ENCODE measurements at regions not wholly inside any gene's neighbourhood (a gene's known extent, or its start where the extent isn't known, plus 50 kb on each side); places are given as distances from the start of the nearest gene placed in this dataset.
"Not testable (repeated sequence)": the region's sequence is repeated elsewhere in the genome, so short reads cannot be mapped to it uniquely, and the experiment has no call there.

DNA sequence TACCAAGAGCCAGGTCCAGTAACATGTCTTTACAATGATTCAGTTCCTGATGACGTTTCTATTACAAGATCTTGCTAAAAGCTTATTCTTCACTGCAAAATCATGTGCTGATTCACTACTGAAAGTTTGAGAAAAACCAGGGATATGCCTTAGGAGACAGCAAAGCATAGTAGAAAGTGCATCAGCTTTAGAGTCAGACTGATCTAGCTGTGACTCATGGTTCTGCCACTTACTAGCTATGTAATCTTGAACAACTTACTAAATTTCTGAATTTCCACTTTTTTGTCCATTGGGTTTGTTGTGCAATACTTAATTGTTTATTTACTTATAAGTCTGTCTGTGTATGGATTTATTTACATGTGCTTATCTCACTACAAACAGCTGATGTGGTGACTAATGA is 198.5 kb upstream of the RSPO3 start:
- no peak for DNase-seq

GRCh38 chr6:126923807-126924206 is 194.7 kb upstream of the RSPO3 start:
- peak in 1 of 2 experiments; percentile 14 for DNase-seq

- no peak for DNase-seq
Observed at GRCh38 chr6:126926926-126927325, 191.5 kb upstream of the RSPO3 start.

GRCh38 chr6:126927841-126928240 is 190.6 kb upstream of the RSPO3 start:
- DNase-seq: no peak

DNA sequence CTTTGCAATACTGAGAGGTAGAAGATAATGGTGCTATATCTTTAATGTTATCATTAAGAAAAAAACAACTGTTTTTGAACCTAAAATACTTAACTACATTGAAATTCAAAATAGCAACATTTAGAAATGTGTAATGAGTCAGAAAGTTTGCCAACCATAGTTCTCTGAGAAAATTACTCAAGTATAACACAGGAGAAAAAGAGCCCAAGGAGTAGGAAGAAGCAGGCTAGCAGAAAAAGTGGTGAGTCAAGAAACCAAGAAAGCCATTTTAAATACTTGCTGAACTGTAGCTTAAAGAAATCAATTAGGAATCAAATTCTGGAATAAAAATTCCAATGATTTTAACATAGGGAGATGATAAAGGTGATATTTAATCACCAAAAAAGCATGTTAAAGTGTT is 181.0 kb upstream of the RSPO3 start:
- DNase-seq: no peak

GRCh38 chr6:126939784-126940183 is 178.7 kb upstream of the RSPO3 start:
- DNase-seq: no peak

- DNase-seq: no peak
Observed at GRCh38 chr6:126941751-126942150, 176.7 kb upstream of the RSPO3 start.

DNA sequence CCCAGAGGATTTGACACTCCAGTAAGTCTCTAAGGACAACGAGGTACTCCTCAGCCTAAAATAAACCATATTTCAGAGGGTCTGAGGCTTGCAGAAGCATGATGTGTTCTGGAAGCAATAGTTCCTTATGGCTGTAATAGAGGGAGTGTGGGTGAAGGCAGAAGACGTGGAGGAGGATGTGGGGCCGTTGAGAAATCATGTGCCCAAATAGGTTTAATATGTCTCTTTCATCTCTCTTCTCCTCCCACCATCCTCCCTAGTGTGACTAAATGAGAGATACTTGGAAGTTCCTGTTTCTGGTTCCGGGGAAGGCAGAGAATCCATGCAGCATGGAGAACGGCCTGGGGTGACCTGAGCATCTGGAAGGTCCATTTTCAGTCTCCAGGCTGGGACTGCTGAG is 174.0 kb upstream of the RSPO3 start:
- DNase-seq: no peak

DNA sequence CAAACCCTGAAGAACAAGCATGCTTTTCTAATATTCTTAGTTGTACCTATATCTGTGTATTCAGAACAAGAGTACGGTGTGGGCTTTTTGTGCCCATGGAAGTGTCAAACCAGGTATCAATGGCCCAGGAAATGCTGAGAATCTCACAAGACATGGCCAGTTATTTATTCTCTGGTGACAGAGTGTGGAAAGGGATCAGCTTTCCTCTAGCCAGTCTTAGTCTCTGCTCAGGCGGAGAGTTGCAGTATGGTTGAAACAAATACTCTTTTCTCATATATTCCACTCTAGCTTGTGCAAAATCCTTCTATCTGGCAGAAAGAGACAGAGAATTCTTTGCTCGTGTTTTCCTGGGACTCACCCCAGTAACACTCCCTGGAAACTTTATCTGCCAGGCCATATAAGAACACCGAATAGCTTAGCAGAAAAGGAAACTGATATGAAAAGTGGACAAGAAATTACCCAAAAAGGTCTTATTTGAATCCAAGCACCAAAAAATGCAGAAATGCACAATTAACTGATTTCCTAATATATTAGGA is 173.3 kb upstream of the RSPO3 start:
- DNase-seq: no peak

GRCh38 chr6:126945812-126946360 is 172.6 kb upstream of the RSPO3 start:
- no peak for DNase-seq

GRCh38 chr6:126947070-126947469 is 171.4 kb upstream of the RSPO3 start:
- DNase-seq: no peak

DNA sequence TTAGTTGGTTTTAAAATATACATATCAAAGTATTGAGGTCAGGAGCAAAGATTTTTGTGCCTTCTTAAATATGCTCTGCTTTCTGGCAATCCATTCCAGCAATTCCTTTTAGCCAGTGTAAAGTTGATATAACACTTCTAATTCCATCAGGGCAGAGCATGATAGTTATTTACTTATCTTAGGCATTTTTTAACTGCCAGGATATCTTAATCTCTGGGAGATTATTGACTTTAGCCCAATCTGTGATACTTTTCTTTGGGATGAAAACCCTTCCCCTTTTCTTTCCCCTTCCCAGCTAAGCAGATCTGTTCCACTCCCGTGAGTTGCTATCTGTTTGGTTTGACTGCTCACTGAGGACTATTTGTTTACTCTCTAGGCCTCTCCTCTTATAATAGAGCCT is 168.7 kb upstream of the RSPO3 start:
- no peak for DNase-seq

- DNase-seq: no peak
Observed at GRCh38 chr6:126955621-126956020, 162.8 kb upstream of the RSPO3 start.

DNA sequence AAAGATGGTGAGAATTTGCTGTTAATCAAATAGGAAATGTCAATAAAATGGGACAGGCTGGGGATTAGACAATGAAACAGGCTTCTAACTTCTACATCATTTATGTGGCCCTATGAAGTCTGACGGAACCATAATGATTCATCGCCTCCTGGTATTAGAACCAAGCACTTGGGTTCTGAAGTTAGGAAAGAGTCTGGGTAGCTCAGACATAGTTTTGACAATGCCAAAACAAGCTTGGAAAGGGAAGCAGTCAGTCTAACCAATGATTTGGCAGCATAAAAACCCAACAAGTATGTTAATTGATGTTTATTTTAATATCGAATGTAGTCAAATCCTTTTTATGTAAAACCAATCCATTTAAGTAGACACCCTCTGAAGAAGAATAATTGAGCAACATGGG is 160.8 kb upstream of the RSPO3 start:
- DNase-seq: no peak

DNA sequence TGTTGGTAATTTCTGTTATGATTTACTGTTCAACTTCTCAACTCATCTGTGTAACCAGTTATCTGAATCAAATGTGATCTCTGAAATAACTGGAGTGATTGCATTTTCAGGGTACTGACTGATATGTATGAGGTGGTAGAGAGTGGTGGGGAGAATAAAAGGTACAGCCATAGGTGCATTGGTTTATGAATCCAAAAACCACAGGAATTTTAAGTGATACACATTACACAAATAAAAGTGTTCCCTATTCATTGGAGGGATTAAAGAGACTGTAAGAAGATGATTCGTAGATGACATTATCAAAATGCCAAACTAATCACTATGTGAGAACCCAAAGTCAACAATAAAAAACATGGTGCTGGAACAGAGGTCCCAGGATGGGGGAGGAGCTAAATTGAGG is 158.7 kb upstream of the RSPO3 start:
- no peak for DNase-seq

DNA sequence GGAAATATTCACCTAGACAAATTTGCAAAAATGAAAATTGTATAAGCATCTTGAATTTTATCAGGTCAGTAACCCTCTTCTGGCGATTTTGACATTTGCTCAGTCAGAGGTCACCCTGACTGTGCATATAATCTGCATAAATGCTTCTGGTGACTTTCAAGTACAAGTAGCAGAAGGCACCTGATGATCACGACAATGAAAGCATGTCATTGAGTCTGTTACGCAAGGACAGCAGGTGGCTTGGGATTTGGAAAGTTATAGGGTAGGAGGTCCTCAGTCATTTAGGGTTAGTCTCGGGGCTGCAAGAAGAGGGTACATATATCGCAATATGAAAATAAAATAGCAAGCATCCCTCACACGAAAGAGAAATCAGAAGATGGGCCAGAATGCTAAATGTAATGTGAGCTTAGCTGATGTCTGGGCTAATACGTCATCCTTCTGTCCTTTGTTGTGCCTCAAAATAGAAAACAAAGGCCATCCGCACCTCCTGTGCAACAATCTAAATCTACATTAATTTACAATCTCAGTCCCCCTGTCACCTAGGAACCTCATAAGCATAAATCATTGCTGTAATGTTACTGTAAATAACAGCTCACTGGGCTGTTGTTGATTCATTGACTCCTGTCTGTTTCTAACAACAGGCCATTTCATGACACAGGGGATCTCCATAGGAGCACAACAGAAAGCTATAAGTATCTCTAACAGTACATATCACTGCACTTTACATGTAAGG is 155.2 kb upstream of the RSPO3 start:
- DNase-seq: no peak

DNA sequence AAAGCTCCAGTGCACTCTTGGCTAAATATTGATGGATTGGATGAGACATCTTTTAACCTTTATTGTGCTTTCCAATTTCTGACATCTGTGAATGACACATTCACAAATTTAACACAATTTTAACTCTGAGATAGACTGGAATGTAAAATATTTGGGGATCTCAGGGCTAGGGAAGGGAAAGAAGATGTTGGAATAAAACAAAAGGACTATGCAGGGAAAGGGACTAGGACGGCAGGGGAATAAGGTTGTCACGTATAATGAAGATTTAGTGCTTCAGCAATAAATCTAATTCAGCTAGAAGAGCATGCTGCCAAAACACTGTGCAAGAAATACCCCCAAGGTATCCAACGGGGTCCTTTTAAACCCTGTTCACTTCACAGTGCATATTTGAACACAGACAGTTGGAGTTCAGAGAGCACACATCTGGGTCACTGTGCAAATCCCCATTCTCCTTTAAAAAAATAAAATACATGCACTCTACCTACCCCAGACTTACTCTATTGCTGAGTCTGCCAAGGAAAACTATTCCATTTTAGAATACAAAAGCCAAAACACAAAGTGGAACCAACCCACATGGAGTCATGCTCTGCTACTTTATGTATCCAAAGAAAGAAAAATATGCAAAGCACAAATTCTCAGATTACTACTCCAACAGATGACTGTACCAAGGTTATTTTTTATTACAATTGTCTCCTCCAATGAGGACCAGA is 151.0 kb upstream of the RSPO3 start:
- DNase-seq: no peak

GRCh38 chr6:126976253-126976797 is 142.1 kb upstream of the RSPO3 start:
- no peak for DNase-seq

DNA sequence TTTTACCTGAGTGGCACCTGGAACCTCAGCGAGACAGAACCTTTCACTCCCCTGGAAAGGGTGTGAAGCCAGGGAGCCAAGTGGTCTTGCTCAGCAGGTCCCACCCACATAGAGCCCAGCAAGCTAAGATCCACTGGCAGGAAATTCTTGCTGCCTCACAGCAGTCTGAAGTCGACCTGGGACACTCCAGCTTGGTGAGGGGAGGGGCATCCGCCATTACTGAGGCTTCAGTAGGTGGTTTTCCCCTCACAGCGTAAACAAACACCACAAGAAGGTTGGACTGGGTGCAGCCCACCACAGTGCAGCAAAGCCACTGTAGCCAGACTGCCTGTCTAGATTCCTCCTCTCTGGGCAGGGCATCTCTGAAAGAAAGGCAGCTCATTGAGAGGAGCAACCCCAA is 134.7 kb upstream of the RSPO3 start:
- no peak for DNase-seq

DNA sequence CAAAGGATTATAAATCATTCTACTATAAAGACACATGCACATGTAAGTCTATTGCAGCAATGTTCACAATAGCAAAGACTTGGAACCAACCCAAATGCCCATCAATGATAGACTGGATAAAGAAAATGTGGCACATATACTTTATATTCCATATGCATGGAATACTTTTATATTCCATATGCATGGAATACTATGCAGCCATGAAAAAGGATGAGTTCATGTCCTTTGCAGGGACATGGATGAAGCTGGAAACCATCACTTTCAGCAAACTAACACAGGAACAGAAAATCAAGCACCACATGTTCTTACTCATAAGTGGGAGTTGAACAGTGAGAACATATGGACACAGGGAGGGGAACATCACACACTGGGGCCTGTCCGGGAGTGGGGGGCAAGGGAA is 130.3 kb upstream of the RSPO3 start:
- not testable (repeated sequence) for DNase-seq

GRCh38 chr6:127000631-127001030 is 117.8 kb upstream of the RSPO3 start:
- DNase-seq: no peak

GRCh38 chr6:127013865-127014264 is 104.6 kb upstream of the RSPO3 start:
- no peak for DNase-seq

- DNase-seq: no peak
Observed at GRCh38 chr6:127015858-127016257, 102.6 kb upstream of the RSPO3 start.

DNA sequence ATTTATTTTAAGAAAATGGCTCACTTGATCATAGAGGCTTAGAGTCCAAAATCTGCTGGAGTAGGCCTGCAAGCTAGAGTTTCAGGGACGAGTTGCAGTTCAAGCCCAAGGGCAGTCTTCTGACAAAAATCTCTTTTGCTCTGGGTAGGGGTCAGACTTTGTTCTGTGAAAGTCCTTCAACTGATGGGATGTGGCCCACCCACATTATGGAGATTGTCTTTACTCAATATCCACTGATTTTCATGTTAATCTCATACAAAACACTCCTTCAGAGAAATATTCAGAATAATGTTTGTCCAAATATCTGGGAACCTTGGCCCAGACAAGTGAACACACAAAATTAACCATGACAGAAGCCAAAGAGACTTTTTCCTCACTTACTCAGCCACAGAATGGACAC is 98.6 kb upstream of the RSPO3 start:
- DNase-seq: no peak

Data from cerebellar nuclear complex (tissue), 1 donor.